H1 (cell line): ENCODE measurements at regions not wholly inside any gene's neighbourhood (a gene's known extent, or its start where the extent isn't known, plus 50 kb on each side); places are given as distances from the start of the nearest gene placed in this dataset.

ENCODE experiments used
- USF2 ChIP-seq: IDR thresholded peaks from 2 replicates; pipeline ENCODE4 v1.6.1; 2011; ENCODE audit warnings: low read length, improper control_type of control experiment

GRCh38 chr3:31262201-31262600, 270.5 kb upstream of the STT3B start (continued):
- TF ChIP-seq USF2 = no peak
- TF ChIP-seq, all 59 proteins: peak for 0
